ENCODE measurements at regions not wholly inside any gene's neighbourhood (a gene's known extent, or its start where the extent isn't known, plus 50 kb on each side); places are given as distances from the start of the nearest gene placed in this dataset.

- Mint-ChIP-seq H3K36me3 (ENCODE audit: low read depth) (no peaks in the 10 kb centered on the region), H3K4me1 (peaks cover 20% of the 10 kb centered on the region), H3K27ac (no peak overlapping the region), H3K9me3 (peaks cover 8% of the 10 kb centered on the region), H3K27me3 (ENCODE audit: insufficient read depth, low read depth, poor library complexity) (peaks cover 6% of the 10 kb centered on the region), H3K4me3 (no peak overlapping the region)
- no peak overlapping the region for H3K4me2 ChIP-seq
- H3K36me3 ChIP-seq (ENCODE audit: insufficient read depth), result no peaks in the 10 kb centered on the region
- no peaks in the 10 kb centered on the region for H3K9me2 ChIP-seq (ENCODE audit: insufficient read depth)
- ATAC-seq (peak; percentile 52), DNase-seq (ENCODE audit: low spot score) (peak; percentile 35)
- H3F3A ChIP-seq (replicated peaks; ENCODE audit: low read depth), result no peaks in the 10 kb centered on the region
- H2AFZ ChIP-seq, result no peak overlapping the region
- H3K79me2 ChIP-seq (replicated peaks; ENCODE audit: insufficient read depth), result no peaks in the 10 kb centered on the region
- H3K27ac ChIP-seq (ENCODE audit: low read depth), result no peak overlapping the region
- no peaks in the 10 kb centered on the region for H3K27me3 ChIP-seq (ENCODE audit: insufficient read depth)
- H3K4me3 ChIP-seq, result no peak overlapping the region
- H4K20me1 ChIP-seq (replicated peaks; ENCODE audit: insufficient read depth), result no peaks in the 10 kb centered on the region
- TF ChIP-seq CTCF (conservative IDR thresholded peaks at IDR 0.05; ENCODE audit: low read depth in 2 of 2), result peak; percentile 43 to 74
- TF ChIP-seq, protein P1, sequence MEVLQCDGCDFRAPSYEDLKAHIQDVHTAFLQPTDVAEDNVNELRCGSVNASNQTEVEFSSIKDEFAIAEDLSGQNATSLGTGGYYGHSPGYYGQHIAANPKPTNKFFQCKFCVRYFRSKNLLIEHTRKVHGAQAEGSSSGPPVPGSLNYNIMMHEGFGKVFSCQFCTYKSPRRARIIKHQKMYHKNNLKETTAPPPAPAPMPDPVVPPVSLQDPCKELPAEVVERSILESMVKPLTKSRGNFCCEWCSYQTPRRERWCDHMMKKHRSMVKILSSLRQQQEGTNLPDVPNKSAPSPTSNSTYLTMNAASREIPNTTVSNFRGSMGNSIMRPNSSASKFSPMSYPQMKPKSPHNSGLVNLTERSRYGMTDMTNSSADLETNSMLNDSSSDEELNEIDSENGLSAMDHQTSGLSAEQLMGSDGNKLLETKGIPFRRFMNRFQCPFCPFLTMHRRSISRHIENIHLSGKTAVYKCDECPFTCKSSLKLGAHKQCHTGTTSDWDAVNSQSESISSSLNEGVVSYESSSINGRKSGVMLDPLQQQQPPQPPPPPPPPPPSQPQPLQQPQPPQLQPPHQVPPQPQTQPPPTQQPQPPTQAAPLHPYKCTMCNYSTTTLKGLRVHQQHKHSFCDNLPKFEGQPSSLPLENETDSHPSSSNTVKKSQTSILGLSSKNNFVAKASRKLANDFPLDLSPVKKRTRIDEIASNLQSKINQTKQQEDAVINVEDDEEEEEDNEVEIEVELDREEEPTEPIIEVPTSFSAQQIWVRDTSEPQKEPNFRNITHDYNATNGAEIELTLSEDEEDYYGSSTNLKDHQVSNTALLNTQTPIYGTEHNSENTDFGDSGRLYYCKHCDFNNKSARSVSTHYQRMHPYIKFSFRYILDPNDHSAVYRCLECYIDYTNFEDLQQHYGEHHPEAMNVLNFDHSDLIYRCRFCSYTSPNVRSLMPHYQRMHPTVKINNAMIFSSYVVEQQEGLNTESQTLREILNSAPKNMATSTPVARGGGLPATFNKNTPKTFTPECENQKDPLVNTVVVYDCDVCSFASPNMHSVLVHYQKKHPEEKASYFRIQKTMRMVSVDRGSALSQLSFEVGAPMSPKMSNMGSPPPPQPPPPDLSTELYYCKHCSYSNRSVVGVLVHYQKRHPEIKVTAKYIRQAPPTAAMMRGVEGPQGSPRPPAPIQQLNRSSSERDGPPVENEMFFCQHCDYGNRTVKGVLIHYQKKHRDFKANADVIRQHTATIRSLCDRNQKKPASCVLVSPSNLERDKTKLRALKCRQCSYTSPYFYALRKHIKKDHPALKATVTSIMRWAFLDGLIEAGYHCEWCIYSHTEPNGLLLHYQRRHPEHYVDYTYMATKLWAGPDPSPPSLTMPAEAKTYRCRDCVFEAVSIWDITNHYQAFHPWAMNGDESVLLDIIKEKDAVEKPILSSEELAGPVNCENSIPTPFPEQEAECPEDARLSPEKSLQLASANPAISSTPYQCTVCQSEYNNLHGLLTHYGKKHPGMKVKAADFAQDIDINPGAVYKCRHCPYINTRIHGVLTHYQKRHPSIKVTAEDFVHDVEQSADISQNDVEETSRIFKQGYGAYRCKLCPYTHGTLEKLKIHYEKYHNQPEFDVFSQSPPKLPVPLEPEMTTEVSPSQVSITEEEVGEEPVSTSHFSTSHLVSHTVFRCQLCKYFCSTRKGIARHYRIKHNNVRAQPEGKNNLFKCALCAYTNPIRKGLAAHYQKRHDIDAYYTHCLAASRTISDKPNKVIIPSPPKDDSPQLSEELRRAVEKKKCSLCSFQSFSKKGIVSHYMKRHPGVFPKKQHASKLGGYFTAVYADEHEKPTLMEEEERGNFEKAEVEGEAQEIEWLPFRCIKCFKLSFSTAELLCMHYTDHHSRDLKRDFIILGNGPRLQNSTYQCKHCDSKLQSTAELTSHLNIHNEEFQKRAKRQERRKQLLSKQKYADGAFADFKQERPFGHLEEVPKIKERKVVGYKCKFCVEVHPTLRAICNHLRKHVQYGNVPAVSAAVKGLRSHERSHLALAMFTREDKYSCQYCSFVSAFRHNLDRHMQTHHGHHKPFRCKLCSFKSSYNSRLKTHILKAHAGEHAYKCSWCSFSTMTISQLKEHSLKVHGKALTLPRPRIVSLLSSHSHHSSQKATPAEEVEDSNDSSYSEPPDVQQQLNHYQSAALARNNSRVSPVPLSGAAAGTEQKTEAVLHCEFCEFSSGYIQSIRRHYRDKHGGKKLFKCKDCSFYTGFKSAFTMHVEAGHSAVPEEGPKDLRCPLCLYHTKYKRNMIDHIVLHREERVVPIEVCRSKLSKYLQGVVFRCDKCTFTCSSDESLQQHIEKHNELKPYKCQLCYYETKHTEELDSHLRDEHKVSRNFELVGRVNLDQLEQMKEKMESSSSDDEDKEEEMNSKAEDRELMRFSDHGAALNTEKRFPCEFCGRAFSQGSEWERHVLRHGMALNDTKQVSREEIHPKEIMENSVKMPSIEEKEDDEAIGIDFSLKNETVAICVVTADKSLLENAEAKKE (CRISPR knock-in tag; IDR thresholded peaks at IDR 0.05), result no peak
- peaks cover 9% of the 10 kb centered on the region for H3K4me1 ChIP-seq (ENCODE audit: insufficient read depth)
Measured at GRCh38 chr11:71372693-71373657, 75.2 kb downstream of the DHCR7 start.

Measured in GM23338 (cell line).